ENCODE measurements at regions not wholly inside any gene's neighbourhood (a gene's known extent, or its start where the extent isn't known, plus 50 kb on each side); places are given as distances from the start of the nearest gene placed in this dataset.
"Not testable (repeated sequence)": the region's sequence is repeated elsewhere in the genome, so short reads cannot be mapped to it uniquely, and the experiment has no call there.

GRCh38 chr7:118418433-118418832 is 193.9 kb downstream of the ANKRD7 start:
- DNase-seq (ENCODE audit: low read depth) = no peak

- DNase-seq (ENCODE audit: low read depth) = no peak
These were observed 196.4 kb downstream of the ANKRD7 start for GRCh38 chr7:118420888-118421287.

- DNase-seq (ENCODE audit: low read depth) = peak; percentile 11
These were observed 204.6 kb downstream of the ANKRD7 start for GRCh38 chr7:118429141-118429540.

GRCh38 chr7:118436663-118437062 is 212.2 kb downstream of the ANKRD7 start:
- DNase-seq (ENCODE audit: low read depth) = no peak

- DNase-seq (ENCODE audit: low read depth) = not testable (repeated sequence)
These were observed 224.5 kb downstream of the ANKRD7 start for GRCh38 chr7:118449030-118449429.

- DNase-seq (ENCODE audit: low read depth) = no peak
These were observed 225.5 kb downstream of the ANKRD7 start for GRCh38 chr7:118449797-118450567.

GRCh38 chr7:118452128-118452527 is 227.6 kb downstream of the ANKRD7 start:
- DNase-seq (ENCODE audit: low read depth) = no peak

GRCh38 chr7:118467381-118467780 is 242.9 kb downstream of the ANKRD7 start:
- no peak for DNase-seq (ENCODE audit: low read depth)

GRCh38 chr7:118472581-118472980 is 248.1 kb downstream of the ANKRD7 start:
- no peak for DNase-seq (ENCODE audit: low read depth)

GRCh38 chr7:118473271-118473670 is 248.8 kb downstream of the ANKRD7 start:
- DNase-seq (ENCODE audit: low read depth) = no peak

GRCh38 chr7:118476036-118476435 is 251.5 kb downstream of the ANKRD7 start:
- no peak for DNase-seq (ENCODE audit: low read depth)

GRCh38 chr7:118477036-118477435 is 252.5 kb downstream of the ANKRD7 start:
- no peak for DNase-seq (ENCODE audit: low read depth)

- DNase-seq (ENCODE audit: low read depth) = no peak
These were observed 253.7 kb downstream of the ANKRD7 start for GRCh38 chr7:118478236-118478635.

GRCh38 chr7:118478931-118479330 is 254.4 kb downstream of the ANKRD7 start:
- DNase-seq (ENCODE audit: low read depth) = no peak

- peak; percentile 8 for DNase-seq (ENCODE audit: low read depth)
These were observed 268.0 kb downstream of the ANKRD7 start for GRCh38 chr7:118492466-118492865.

- no peak for DNase-seq (ENCODE audit: low read depth)
These were observed 271.7 kb downstream of the ANKRD7 start for GRCh38 chr7:118496138-118496644.

- no peak for DNase-seq (ENCODE audit: low read depth)
These were observed 277.7 kb downstream of the ANKRD7 start for GRCh38 chr7:118502235-118502634.

- DNase-seq (ENCODE audit: low read depth) = peak; percentile 3
These were observed 286.6 kb downstream of the ANKRD7 start for GRCh38 chr7:118511146-118511545.

- no peak for DNase-seq (ENCODE audit: low read depth)
These were observed 292.8 kb downstream of the ANKRD7 start for GRCh38 chr7:118517275-118517674.

GRCh38 chr7:118525020-118525419 is 300.5 kb downstream of the ANKRD7 start:
- no peak for DNase-seq (ENCODE audit: low read depth)

GRCh38 chr7:118531566-118531965 is 307.1 kb downstream of the ANKRD7 start:
- DNase-seq (ENCODE audit: low read depth) = no peak

GRCh38 chr7:118559207-118559606 is 334.7 kb downstream of the ANKRD7 start:
- no peak for DNase-seq (ENCODE audit: low read depth)

GRCh38 chr7:118563311-118563710 is 338.8 kb downstream of the ANKRD7 start:
- DNase-seq (ENCODE audit: low read depth) = no peak

GRCh38 chr7:118572604-118573003 is 348.1 kb downstream of the ANKRD7 start:
- DNase-seq (ENCODE audit: low read depth) = no peak

Data from RPMI7951 (cell line).